Osteocyte (in vitro differentiated cells): ENCODE measurements at regions not wholly inside any gene's neighbourhood (a gene's known extent, or its start where the extent isn't known, plus 50 kb on each side); places are given as distances from the start of the nearest gene placed in this dataset.

Experiments used
- DNase-seq: peaks from one replicate; pipeline ENCODE4 v3.0.0; 2021; ENCODE audit warnings: mixed read lengths; ENCODE audit not compliant: unreplicated experiment; ENCODE audit errors: extremely low spot score
- H3K27ac Mint-ChIP-seq: one replicate; pipeline ENCODE4 v1.8.0; 2021; ENCODE audit warnings: mild to moderate bottlenecking, mixed read lengths; ENCODE audit not compliant: unreplicated experiment
- H3K27me3 Mint-ChIP-seq: one replicate; pipeline ENCODE4 v1.8.0; 2021; ENCODE audit warnings: mixed read lengths; ENCODE audit not compliant: unreplicated experiment
- H3K36me3 Mint-ChIP-seq: one replicate; pipeline ENCODE4 v1.8.0; 2021; ENCODE audit warnings: mixed read lengths; ENCODE audit not compliant: unreplicated experiment
- H3K4me1 Mint-ChIP-seq: one replicate; pipeline ENCODE4 v1.8.0; 2021; ENCODE audit warnings: mixed read lengths; ENCODE audit not compliant: unreplicated experiment
- H3K4me3 Mint-ChIP-seq: one replicate; pipeline ENCODE4 v1.8.0; 2021; ENCODE audit warnings: mild to moderate bottlenecking, moderate library complexity, mixed read lengths; ENCODE audit not compliant: unreplicated experiment
- H3K9me3 Mint-ChIP-seq: one replicate; pipeline ENCODE4 v1.8.0; 2021; ENCODE audit warnings: mixed read lengths; ENCODE audit not compliant: unreplicated experiment
- TF ChIP-seq, protein P1 (sequence below): fragments of 200-600 bp; sonication (generic); IDR thresholded peaks from 2 replicates; pipeline ENCODE4 v1.5.0; 2021; ENCODE audit warnings: antibody characterized with exemption, mild to moderate bottlenecking, moderate library complexity

DNA sequence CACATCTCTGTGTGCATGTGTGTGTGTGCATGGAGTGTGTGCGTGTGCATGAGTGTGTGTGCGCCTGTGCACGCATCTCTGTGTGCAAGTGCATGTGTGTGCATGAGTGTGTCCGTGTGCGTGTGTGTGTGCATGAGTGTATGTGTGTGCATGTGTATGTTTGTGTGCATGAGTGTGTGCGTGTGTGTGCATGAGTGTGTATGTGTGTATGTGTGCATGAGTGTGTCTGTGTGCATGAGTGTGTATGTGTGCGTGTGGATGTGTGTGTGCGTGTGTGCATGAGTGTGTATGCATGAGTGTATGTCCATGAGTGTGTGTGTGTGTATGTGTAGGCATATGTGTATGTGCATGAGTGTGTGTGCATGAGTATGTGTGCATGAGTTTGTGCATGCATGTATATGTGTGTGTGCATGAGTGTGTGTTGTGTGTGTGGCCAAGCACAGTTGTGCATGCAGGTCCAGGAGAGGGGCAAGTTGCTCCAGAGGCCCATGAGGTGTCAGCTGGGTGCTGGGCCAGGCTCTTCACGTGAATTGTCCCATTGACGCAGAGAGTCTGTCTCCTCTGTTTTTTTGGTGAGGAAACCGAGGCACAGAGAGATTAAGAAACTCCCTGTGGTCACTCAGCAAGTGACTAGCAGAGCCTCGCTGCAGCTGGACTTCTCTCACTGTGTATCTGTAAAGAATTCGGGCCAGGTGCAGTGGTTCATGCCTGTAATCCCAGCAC is 75.5 kb downstream of the ASB1 start:
- Mint-ChIP-seq H3K4me1 (no peaks in the 10 kb centered on the region), H3K36me3 (peaks cover 3% of the 10 kb centered on the region), H3K9me3 (no peaks in the 10 kb centered on the region), H3K27me3 (no peaks in the 10 kb centered on the region), H3K4me3 (no peak overlapping the region), H3K27ac (no peak overlapping the region)
- TF ChIP-seq, protein P1, sequence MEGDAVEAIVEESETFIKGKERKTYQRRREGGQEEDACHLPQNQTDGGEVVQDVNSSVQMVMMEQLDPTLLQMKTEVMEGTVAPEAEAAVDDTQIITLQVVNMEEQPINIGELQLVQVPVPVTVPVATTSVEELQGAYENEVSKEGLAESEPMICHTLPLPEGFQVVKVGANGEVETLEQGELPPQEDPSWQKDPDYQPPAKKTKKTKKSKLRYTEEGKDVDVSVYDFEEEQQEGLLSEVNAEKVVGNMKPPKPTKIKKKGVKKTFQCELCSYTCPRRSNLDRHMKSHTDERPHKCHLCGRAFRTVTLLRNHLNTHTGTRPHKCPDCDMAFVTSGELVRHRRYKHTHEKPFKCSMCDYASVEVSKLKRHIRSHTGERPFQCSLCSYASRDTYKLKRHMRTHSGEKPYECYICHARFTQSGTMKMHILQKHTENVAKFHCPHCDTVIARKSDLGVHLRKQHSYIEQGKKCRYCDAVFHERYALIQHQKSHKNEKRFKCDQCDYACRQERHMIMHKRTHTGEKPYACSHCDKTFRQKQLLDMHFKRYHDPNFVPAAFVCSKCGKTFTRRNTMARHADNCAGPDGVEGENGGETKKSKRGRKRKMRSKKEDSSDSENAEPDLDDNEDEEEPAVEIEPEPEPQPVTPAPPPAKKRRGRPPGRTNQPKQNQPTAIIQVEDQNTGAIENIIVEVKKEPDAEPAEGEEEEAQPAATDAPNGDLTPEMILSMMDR, result no peak
- peak; percentile 57 for DNase-seq

DNA sequence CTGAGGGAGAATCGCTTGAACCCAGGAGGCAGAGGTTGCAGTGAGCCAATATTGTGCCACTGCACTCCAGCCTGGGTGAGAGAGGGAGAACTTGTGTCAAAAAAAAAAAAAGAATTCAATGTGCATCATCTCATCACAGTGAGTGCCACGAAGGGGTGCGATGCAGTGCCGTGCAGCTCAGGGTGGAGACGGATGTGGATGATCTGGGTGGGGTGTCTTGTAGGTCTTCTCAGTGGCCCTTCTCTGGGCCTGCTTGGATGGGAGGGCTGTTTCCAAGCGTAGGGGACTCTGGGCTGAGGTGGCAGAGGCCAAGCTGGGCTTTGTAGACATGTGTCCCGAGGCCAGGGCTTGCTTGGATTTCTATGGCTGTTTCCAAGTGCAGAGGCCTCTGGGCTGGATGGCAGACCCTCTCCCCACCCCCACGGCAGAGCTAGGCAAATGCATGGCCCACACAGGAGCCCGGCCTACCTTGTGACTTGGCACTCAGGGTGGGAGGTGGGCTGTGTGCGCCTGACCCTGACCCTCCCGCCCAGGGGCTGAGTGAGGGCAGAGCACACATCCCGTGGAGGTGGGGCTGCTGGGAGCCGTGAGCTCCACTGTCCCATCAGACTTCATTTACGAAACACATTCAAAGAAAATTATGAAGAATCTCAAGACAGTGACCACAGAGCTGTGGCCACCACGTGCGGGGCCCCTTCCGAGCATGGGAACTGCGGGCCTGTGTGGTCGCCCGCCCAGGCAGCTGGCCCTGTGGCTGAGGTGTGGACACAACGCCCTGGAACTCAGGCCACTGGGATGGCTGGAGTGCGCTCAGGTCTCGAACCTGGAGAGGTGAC is 76.4 kb downstream of the ASB1 start:
- TF ChIP-seq, protein P1, result no peak
- H3K9me3 Mint-ChIP-seq, result no peaks in the 10 kb centered on the region
- no peak overlapping the region for H3K27ac Mint-ChIP-seq
- H3K4me1 Mint-ChIP-seq, result no peaks in the 10 kb centered on the region
- peaks cover 4% of the 10 kb centered on the region for H3K27me3 Mint-ChIP-seq
- no peak overlapping the region for H3K4me3 Mint-ChIP-seq
- DNase-seq, result peak; percentile 81
- peaks cover 3% of the 10 kb centered on the region for H3K36me3 Mint-ChIP-seq

GRCh38 chr2:238504181-238504931 is 77.6 kb downstream of the ASB1 start:
- H3K27ac Mint-ChIP-seq, result no peak overlapping the region
- peaks cover 7% of the 10 kb centered on the region for H3K27me3 Mint-ChIP-seq
- no peak overlapping the region for H3K4me3 Mint-ChIP-seq
- no peaks in the 10 kb centered on the region for H3K9me3 Mint-ChIP-seq
- peaks cover 3% of the 10 kb centered on the region for H3K36me3 Mint-ChIP-seq
- no peaks in the 10 kb centered on the region for H3K4me1 Mint-ChIP-seq
- peak; percentile 84 for DNase-seq
- TF ChIP-seq, protein P1, result no peak

GRCh38 chr2:238505119-238505891 is 78.6 kb downstream of the ASB1 start:
- no peak overlapping the region for H3K27ac Mint-ChIP-seq
- H3K27me3 Mint-ChIP-seq, result peaks cover 7% of the 10 kb centered on the region
- TF ChIP-seq, protein P1, result no peak
- DNase-seq, result no peak
- no peaks in the 10 kb centered on the region for H3K4me1 Mint-ChIP-seq
- peaks cover 3% of the 10 kb centered on the region for H3K36me3 Mint-ChIP-seq
- H3K4me3 Mint-ChIP-seq, result no peak overlapping the region
- H3K9me3 Mint-ChIP-seq, result no peaks in the 10 kb centered on the region
